ENCODE measurements at regions not wholly inside any gene's neighbourhood (a gene's known extent, or its start where the extent isn't known, plus 50 kb on each side); places are given as distances from the start of the nearest gene placed in this dataset.

DNA sequence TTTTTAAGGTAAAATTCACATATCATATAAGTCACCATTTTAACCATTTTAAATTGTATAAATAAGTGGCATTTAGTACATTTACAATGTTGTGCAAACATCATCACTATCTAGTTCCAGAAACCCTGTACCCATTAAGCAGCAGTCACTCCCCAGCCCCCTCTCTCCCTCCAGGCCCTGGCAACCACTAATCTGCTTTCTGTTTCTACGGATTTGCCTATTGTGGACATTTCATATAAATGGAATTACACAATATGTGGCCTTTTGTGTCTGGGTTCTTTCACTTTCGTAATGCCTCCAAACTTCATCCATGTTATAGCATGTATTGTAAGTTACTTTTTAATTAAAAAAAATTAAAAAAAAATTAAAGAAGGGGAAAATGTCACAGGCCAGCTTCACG lies 58.0 kb upstream of the RAB3GAP2 start:
- TF ChIP-seq, protein P1, sequence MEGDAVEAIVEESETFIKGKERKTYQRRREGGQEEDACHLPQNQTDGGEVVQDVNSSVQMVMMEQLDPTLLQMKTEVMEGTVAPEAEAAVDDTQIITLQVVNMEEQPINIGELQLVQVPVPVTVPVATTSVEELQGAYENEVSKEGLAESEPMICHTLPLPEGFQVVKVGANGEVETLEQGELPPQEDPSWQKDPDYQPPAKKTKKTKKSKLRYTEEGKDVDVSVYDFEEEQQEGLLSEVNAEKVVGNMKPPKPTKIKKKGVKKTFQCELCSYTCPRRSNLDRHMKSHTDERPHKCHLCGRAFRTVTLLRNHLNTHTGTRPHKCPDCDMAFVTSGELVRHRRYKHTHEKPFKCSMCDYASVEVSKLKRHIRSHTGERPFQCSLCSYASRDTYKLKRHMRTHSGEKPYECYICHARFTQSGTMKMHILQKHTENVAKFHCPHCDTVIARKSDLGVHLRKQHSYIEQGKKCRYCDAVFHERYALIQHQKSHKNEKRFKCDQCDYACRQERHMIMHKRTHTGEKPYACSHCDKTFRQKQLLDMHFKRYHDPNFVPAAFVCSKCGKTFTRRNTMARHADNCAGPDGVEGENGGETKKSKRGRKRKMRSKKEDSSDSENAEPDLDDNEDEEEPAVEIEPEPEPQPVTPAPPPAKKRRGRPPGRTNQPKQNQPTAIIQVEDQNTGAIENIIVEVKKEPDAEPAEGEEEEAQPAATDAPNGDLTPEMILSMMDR (IDR thresholded peaks at IDR 0.05): no peak
- TF ChIP-seq POLR2A (IDR thresholded peaks at IDR 0.05): no peak

Measured in body of pancreas (tissue), 4 donors.